Endodermal cell (in vitro differentiated cells): ENCODE measurements at regions not wholly inside any gene's neighbourhood (a gene's known extent, or its start where the extent isn't known, plus 50 kb on each side); places are given as distances from the start of the nearest gene placed in this dataset.

Source experiments
- DNase-seq: peaks from one replicate; pipeline ENCODE4 v3.0.0-alpha.2; 2017
- H3K27ac ChIP-seq: 2 replicates; pipeline ENCODE4 v1.5.1; 2013; ENCODE audit warnings: mild to moderate bottlenecking, low read depth, low read length, moderate library complexity
- H3K27me3 ChIP-seq: 2 replicates; pipeline ENCODE4 v1.6.1; 2013; ENCODE audit warnings: mild to moderate bottlenecking, low read length, moderate library complexity; ENCODE audit not compliant: insufficient read depth, control insufficient read depth, poor library complexity, severe bottlenecking
- H3K36me3 ChIP-seq: 2 replicates; pipeline ENCODE4 v1.7.0; 2013; ENCODE audit warnings: mild to moderate bottlenecking, low read length, moderate library complexity; ENCODE audit not compliant: control insufficient read depth, insufficient read depth
- H3K4me1 ChIP-seq: one replicate; pipeline ENCODE4 v1.7.0; 2013; ENCODE audit warnings: low read length; ENCODE audit not compliant: control insufficient read depth, insufficient read depth
- H3K4me3 ChIP-seq: 2 replicates; pipeline ENCODE4 v1.5.1; 2013; ENCODE audit warnings: mild to moderate bottlenecking, low read length, moderate library complexity
- H3K9ac ChIP-seq: 2 replicates; pipeline ENCODE4 v1.6.1; 2013; ENCODE audit warnings: mild to moderate bottlenecking, low read length, moderate library complexity; ENCODE audit not compliant: poor library complexity, severe bottlenecking; ENCODE audit errors: extremely low read depth
- H3K9me3 ChIP-seq: 2 replicates; pipeline ENCODE4 v1.6.1; 2013; ENCODE audit warnings: mild to moderate bottlenecking, low read length, moderate library complexity; ENCODE audit not compliant: control insufficient read depth
- H3K27ac Mint-ChIP-seq: 2 replicates; pipeline ENCODE4 v1.8.0; 2020; ENCODE audit warnings: mixed read lengths
- H3K27me3 Mint-ChIP-seq: 2 replicates; pipeline ENCODE4 v1.8.0; 2021; ENCODE audit warnings: mild to moderate bottlenecking, mixed read lengths; ENCODE audit not compliant: insufficient read depth
- H3K36me3 Mint-ChIP-seq: 2 replicates; pipeline ENCODE4 v1.8.0; 2020; ENCODE audit warnings: low read depth, mixed read lengths
- H3K4me1 Mint-ChIP-seq: 2 replicates; pipeline ENCODE4 v1.8.0; 2020; ENCODE audit warnings: mixed read lengths
- H3K4me3 Mint-ChIP-seq: 2 replicates; pipeline ENCODE4 v1.8.0; 2020; ENCODE audit warnings: mild to moderate bottlenecking, moderate library complexity, mixed read lengths
- H3K9me3 Mint-ChIP-seq: 2 replicates; pipeline ENCODE4 v1.8.0; 2020; ENCODE audit warnings: mild to moderate bottlenecking, mixed read lengths
- CTCF ChIP-seq: fragments of 200-600 bp; sonication (generic); conservative IDR thresholded peaks from 2 replicates; pipeline ENCODE4 v1.5.0; 2021; ENCODE audit warnings: antibody characterized with exemption, mild to moderate bottlenecking
- WGBS, 2 experiments: methylation state at CpG; one replicate each; pipeline versions ENCODE4 v1.1.5 to v1.1.7; 2013; ENCODE audit warnings: missing lambda C conversion rate in 2 of 2, mixed read lengths in 1 of 2; ENCODE audit not compliant: insufficient coverage in 1 of 2, insufficient read length in 1 of 2; 5-methylcytosine and 5-hydroxymethylcytosine counted together

GRCh38 chr5:74337984-74338310, 302.6 kb downstream of the ENC1 start:
- Mint-ChIP-seq H3K4me3 (no peak overlapping the region), H3K9me3 (no peaks in the 10 kb centered on the region), H3K36me3 (no peaks in the 10 kb centered on the region), H3K4me1 (peaks cover 28% of the 10 kb centered on the region), H3K27me3 (no peaks in the 10 kb centered on the region), H3K27ac (no peak overlapping the region)
- Histone ChIP-seq H3K27ac (no peak overlapping the region), H3K4me1 (peaks cover 9% of the 10 kb centered on the region), H3K9ac (no peak overlapping the region), H3K4me3 (no peak overlapping the region), H3K9me3 (no peaks in the 10 kb centered on the region), H3K36me3 (no peaks in the 10 kb centered on the region), H3K27me3 (no peaks in the 10 kb centered on the region)
- 80% methylated on average over 1 of the region's 1 CpG; no CpG with 5 or more reads in 1 of the 2 experiments for WGBS, 2 experiments
- no peak for DNase-seq
- TF ChIP-seq CTCF = no peak

GRCh38 chr5:74337254-74337983, 303.1 kb downstream of the ENC1 start:
- H3K36me3 ChIP-seq = no peaks in the 10 kb centered on the region
- 83 to 92% methylated on average over 7 to 9 of the region's 9 CpGs for WGBS, 2 experiments
- H3K4me3 ChIP-seq = no peak overlapping the region
- Mint-ChIP-seq H3K4me1 (peaks cover 28% of the 10 kb centered on the region), H3K27me3 (no peaks in the 10 kb centered on the region), H3K27ac (no peak overlapping the region), H3K36me3 (no peaks in the 10 kb centered on the region), H3K9me3 (no peaks in the 10 kb centered on the region), H3K4me3 (no peak overlapping the region)
- H3K9ac ChIP-seq = no peak overlapping the region
- H3K9me3 ChIP-seq = no peaks in the 10 kb centered on the region
- no peaks in the 10 kb centered on the region for H3K27me3 ChIP-seq
- H3K4me1 ChIP-seq = peaks cover 9% of the 10 kb centered on the region
- no peak overlapping the region for H3K27ac ChIP-seq
- TF ChIP-seq CTCF = no peak
- DNase-seq = peak; percentile 48

GRCh38 chr5:74336297-74336696, 304.2 kb downstream of the ENC1 start:
- H3K4me3 Mint-ChIP-seq = no peak overlapping the region
- DNase-seq = peak; percentile 64
- 92 to 98% methylated on average over 6 to 7 of the region's 7 CpGs for WGBS, 2 experiments
- Histone ChIP-seq H3K27me3 (no peaks in the 10 kb centered on the region), H3K27ac (no peak overlapping the region), H3K4me1 (peaks cover 9% of the 10 kb centered on the region), H3K36me3 (no peaks in the 10 kb centered on the region), H3K4me3 (no peak overlapping the region), H3K9me3 (no peaks in the 10 kb centered on the region), H3K9ac (no peak overlapping the region)
- H3K9me3 Mint-ChIP-seq = no peaks in the 10 kb centered on the region
- TF ChIP-seq CTCF = peak; percentile 70
- peaks cover 28% of the 10 kb centered on the region for H3K4me1 Mint-ChIP-seq
- no peak overlapping the region for H3K27ac Mint-ChIP-seq
- H3K36me3 Mint-ChIP-seq = no peaks in the 10 kb centered on the region
- no peaks in the 10 kb centered on the region for H3K27me3 Mint-ChIP-seq
